K562 (cell line): ENCODE measurements at regions not wholly inside any gene's neighbourhood (a gene's known extent, or its start where the extent isn't known, plus 50 kb on each side); places are given as distances from the start of the nearest gene placed in this dataset.
A peak's percentile ranks its signal among the peaks of the same experiment; 100 is the strongest.

Source experiments
- ATAC-seq: fragments of 200-7000 bp; cut with Tn5 transposase; 3 replicates; pipeline ENCODE4 v1.9.1; 2020; ENCODE audit warnings: moderate library complexity
- BruUV-seq: library from RNA; stranded (reverse); fragments of 400-500 nt; replicated peaks from 2 replicates; lab custom pipeline; 2021; lab: Mats Ljungman, UMichigan
- CTCF ChIA-PET: fragments of 300-600 bp; formaldehyde crosslinking; extraction: SDS; loops from one replicate; lab custom pipeline; 2021; ENCODE audit warnings: low intra/inter-chr PET ratio; lab: Yijun Ruan, JAX
- POLR2A ChIA-PET: fragments of 300-600, 350-650 bp; sonication (Branson Sonifier 250); formaldehyde crosslinking; extraction: SDS; loops from one replicate; lab custom pipeline; 2021; ENCODE audit warnings: antibody characterized with exemption, inconsistent platforms; lab: Yijun Ruan, JAX
- DNase-seq, 4 experiments: peaks; one replicate each; pipeline versions ENCODE4 v3.0.0 to v3.0.0-alpha.2; 2011 to 2018; ENCODE audit warnings: low spot score in 3 of 4, mixed read lengths in 3 of 4; ENCODE audit errors: extremely low read depth in 1 of 4
- FAIRE-seq: peaks from 2 replicates; lab custom pipeline; 2011; peaks lifted over from hg19 to GRCh38; lab: Jason Lieb, UNC
- H2AFZ ChIP-seq: 2 replicates; pipeline ENCODE4 v1.6.0; 2011; ENCODE audit warnings: low read depth, low read length, control low read depth, inconsistent platforms
- H3K27ac ChIP-seq: fragments of 200-600 bp; 3 replicates; pipeline ENCODE4 v1.8.0; 2011; ENCODE audit warnings: low read depth, mild to moderate bottlenecking, control low read depth, inconsistent platforms, low read length, moderate library complexity, mixed read lengths; ENCODE audit errors: extremely low read depth
- H3K27me3 ChIP-seq, 2 experiments: fragments of 300-600 bp in 1 of 2; 2 replicates in 1 of 2; 3 replicates in 1 of 2; pipeline versions ENCODE4 v1.6.0 to v1.8.0; 2011; ENCODE audit warnings: inconsistent platforms in 2 of 2, low read length in 2 of 2, mild to moderate bottlenecking in 1 of 2, mixed read lengths in 1 of 2, moderate library complexity in 1 of 2; ENCODE audit not compliant: control insufficient read depth in 2 of 2, insufficient read depth in 2 of 2
- H3K36me3 ChIP-seq: fragments of 300-600 bp; 3 replicates; pipeline ENCODE4 v1.8.0; 2011; ENCODE audit warnings: mild to moderate bottlenecking, low read length, inconsistent platforms; ENCODE audit not compliant: control insufficient read depth, insufficient read depth
- H3K4me1 ChIP-seq, 2 experiments: fragments of 200-600 bp in 1 of 2; replicated peaks in 1 of 2; 2 replicates in 1 of 2; 3 replicates in 1 of 2; pipeline versions ENCODE4 v1.5.1 to v1.8.0; 2011; ENCODE audit warnings: inconsistent platforms in 2 of 2, low read length in 2 of 2, mild to moderate bottlenecking in 1 of 2, mixed read lengths in 1 of 2, moderate library complexity in 1 of 2; ENCODE audit not compliant: control insufficient read depth in 2 of 2, insufficient read depth in 2 of 2
- H3K4me2 ChIP-seq: 2 replicates; pipeline ENCODE4 v1.6.1; 2011; ENCODE audit warnings: low read length, control low read depth, inconsistent platforms, mixed read lengths; ENCODE audit not compliant: insufficient read depth
- H3K4me3 ChIP-seq: fragments of 200-600 bp; sonication (generic), shearing (Covaris generic); 2 replicates; pipeline ENCODE4 v1.5.1; 2016; ENCODE audit warnings: control low read depth, inconsistent platforms
- H3K79me2 ChIP-seq: fragments of 200-600 bp; 3 replicates; pipeline ENCODE4 v1.8.0; 2011; ENCODE audit warnings: low read length, inconsistent platforms; ENCODE audit not compliant: control insufficient read depth, insufficient read depth
- H3K9ac ChIP-seq, 2 experiments: 2 replicates each; pipeline versions ENCODE4 v1.6.0 to v1.6.1; 2011; ENCODE audit warnings: low read depth in 2 of 2, low read length in 2 of 2, control low read depth in 1 of 2, inconsistent platforms in 1 of 2, mild to moderate bottlenecking in 1 of 2, mixed read lengths in 1 of 2; ENCODE audit not compliant: insufficient read depth in 1 of 2
- H3K9me1 ChIP-seq: one replicate; pipeline ENCODE4 v1.6.0; 2011; ENCODE audit warnings: inconsistent platforms, mild to moderate bottlenecking, low read length, moderate library complexity; ENCODE audit not compliant: control insufficient read depth, insufficient read depth
- H3K9me3 ChIP-seq: replicated peaks from 2 replicates; pipeline ENCODE4 v1.5.1; 2011; ENCODE audit warnings: low read depth, low read length, inconsistent platforms; ENCODE audit not compliant: control insufficient read depth, insufficient read depth
- H4K20me1 ChIP-seq: replicated peaks from 2 replicates; pipeline ENCODE4 v1.6.1; 2011; ENCODE audit warnings: low read length, inconsistent platforms, mixed read lengths; ENCODE audit not compliant: control insufficient read depth, insufficient read depth
- CREM ChIP-seq: IDR thresholded peaks from 2 replicates; pipeline ENCODE4 v1.6.1; 2014; ENCODE audit warnings: antibody characterized with exemption, low read depth
- HNRNPLL ChIP-seq: fragments of 200-400 bp; formaldehyde crosslinking; IDR thresholded peaks from 2 replicates; pipeline ENCODE4 v1.6.1; 2017; ENCODE audit warnings: low read length, low read depth, mild to moderate bottlenecking; ENCODE audit not compliant: poor library complexity, severe bottlenecking
- NBN ChIP-seq: fragments of 450-650 bp; IDR thresholded peaks from 2 replicates; pipeline ENCODE4 v1.6.1; 2016; ENCODE audit warnings: low read depth, mild to moderate bottlenecking
- NR1H2 ChIP-seq: sonication (generic); formaldehyde crosslinking; IDR thresholded peaks from 2 replicates; pipeline ENCODE4 v1.4.0; 2020; ENCODE audit warnings: mild to moderate bottlenecking, missing genetic modification reagents
- NRF1 ChIP-seq, 2 experiments: fragments of 450-650 bp; IDR thresholded peaks in 1 of 2; conservative IDR thresholded peaks in 1 of 2; 2 replicates each; pipeline ENCODE4 v1.6.1; 2014; ENCODE audit warnings: mild to moderate bottlenecking in 2 of 2
- RAD21 ChIP-seq, 2 experiments: fragments of 250-450 bp in 1 of 2; fragments of 450-650 bp in 1 of 2; sonication (Bioruptor Pico) in 1 of 2; formaldehyde crosslinking in 1 of 2; IDR thresholded peaks in 1 of 2; conservative IDR thresholded peaks in 1 of 2; 2 replicates each; pipeline versions ENCODE4 v1.4.0 to v1.8.0; 2020 to 2022; ENCODE audit warnings: mild to moderate bottlenecking in 2 of 2, moderate library complexity in 1 of 2
- REST ChIP-seq, 2 experiments: fragments of 450-650 bp; formaldehyde crosslinking in 1 of 2; IDR thresholded peaks; 2 replicates each; pipeline versions ENCODE4 v1.4.0 to v1.6.1; 2014 to 2020; ENCODE audit warnings: mild to moderate bottlenecking in 2 of 2, borderline replicate concordance in 1 of 2, low read depth in 1 of 2
- SMC3 ChIP-seq: conservative IDR thresholded peaks from 2 replicates; pipeline ENCODE4 v1.6.1; 2011; ENCODE audit warnings: low read depth, low read length, improper control_type of control experiment; ENCODE audit not compliant: insufficient read depth
- UBTF ChIP-seq, 2 experiments: IDR thresholded peaks; 2 replicates each; pipeline ENCODE4 v1.6.1; 2012; ENCODE audit warnings: improper control_type of control experiment in 2 of 2, low read depth in 2 of 2, low read length in 2 of 2, borderline replicate concordance in 1 of 2
- XRCC5 ChIP-seq: fragments of 200-400 bp; formaldehyde crosslinking; IDR thresholded peaks from 2 replicates; pipeline ENCODE4 v1.6.1; 2017; ENCODE audit warnings: low read depth, mild to moderate bottlenecking, low read length
- WGBS: fragments of 100-300 bp; shearing (Covaris generic); methylation state at CpG from one replicate; pipeline ENCODE4 v1.1.6; 2016; ENCODE audit warnings: low coverage, mixed read lengths; ENCODE audit not compliant: insufficient coverage; ENCODE audit errors: missing lambda C conversion rate; 5-methylcytosine and 5-hydroxymethylcytosine counted together
- in situ Hi-C: fragments of 300-500 bp; cut with MboI; formaldehyde crosslinking; loops from 4 replicates; pipeline ENCODE4 v1.15.0; 2018; ENCODE audit warnings: inconsistent platforms, mixed read lengths
- intact Hi-C: fragments of 100-400 bp; cut with micrococcal nuclease; formaldehyde crosslinking; loops from 2 replicates; pipeline ENCODE4 v1.14.2; 2022

GRCh38 chr6:160933256-160933655 lies 58.3 kb upstream of the MAP3K4 start:
- DNase-seq = peak in 2 of 4 experiments; percentile 62 to 75
- Histone ChIP-seq H3K36me3 (no peaks in the 10 kb centered on the region), H3K4me1 (peaks cover 0 to 6% of the 10 kb centered on the region in 2 experiments; a peak in 3 of 5 replicates), H3K79me2 (no peaks in the 10 kb centered on the region), H3K4me3 (no peak overlapping the region), H3K27me3 (no peaks in the 10 kb centered on the region; a peak in 1 of 5 replicates), H4K20me1 (no peaks in the 10 kb centered on the region), H3K9me1 (no peaks in the 10 kb centered on the region), H3K4me2 (no peak overlapping the region), H2AFZ (peak overlapping the region; percentile 67), H3K9me3 (no peaks in the 10 kb centered on the region), H3K27ac (no peak overlapping the region), H3K9ac (0 out of 4 replicates have a peak overlapping the region, but pooled peaks of 1 of the 2 experiments have one; percentile 47)
- ChIA-PET CTCF (no interaction called here), POLR2A (interaction anchor here (0.6 to 2.0 kb wide), 7 partner anchors 13 to 206 kb away, joined by 3 to 9 read pairs (median 3); no protein-coding TSS in a partner anchor)
- intact Hi-C loops (loop anchor here (5.0 kb wide), 1 partner anchor 59 kb away; the partner anchor contains the start of gene MAP3K4), in situ Hi-C loops (loop anchor here (5.0 kb wide), 1 partner anchor 444 kb away; no protein-coding TSS in a partner anchor)
- ATAC-seq = peak; percentile 99
- peak; percentile 72 for FAIRE-seq
- no TSS peak for BruUV-seq
- WGBS = 10% methylated on average over 8 of the region's 8 CpGs
- TF ChIP-seq NBN = no peak
- peak in 1 of 2 experiments; percentile 32; a peak in 1 of 4 replicates for TF ChIP-seq UBTF (IDR thresholded peaks at IDR 0.05; ENCODE audit: borderline replicate concordance in 1 of 2, low read depth in 2 of 2, low read length in 2 of 2)
- TF ChIP-seq RAD21 (CRISPR knock-in tag; conservative IDR thresholded peaks at IDR 0.05 in 1 of 2, IDR thresholded peaks at IDR 0.05 in 1 of 2) = peak in 1 of 2 experiments; percentile 52; a peak in 2 of 4 replicates
- peak; percentile 52 for TF ChIP-seq SMC3
- peak; percentile 26; the same call in 1 of the 2 replicates for TF ChIP-seq CREM
- TF ChIP-seq XRCC5 = no peak
- peak; percentile 16 to 44; a peak in 3 of 4 replicates for TF ChIP-seq NRF1 (conservative IDR thresholded peaks at IDR 0.05 in 1 of 2, IDR thresholded peaks at IDR 0.05 in 1 of 2)
- TF ChIP-seq HNRNPLL = peak; percentile 87
- peak; percentile 49; the same call in 1 of the 2 replicates for TF ChIP-seq REST (IDR thresholded peaks at IDR 0.05; ENCODE audit: borderline replicate concordance)
- no peak for TF ChIP-seq REST (CRISPR knock-in tag; IDR thresholded peaks at IDR 0.05; ENCODE audit: low read depth)
- TF ChIP-seq NR1H2 (CRISPR knock-in tag) = no peak
